Skeletal muscle tissue (tissue), 3 donors: ENCODE measurements at regions not wholly inside any gene's neighbourhood (a gene's known extent, or its start where the extent isn't known, plus 50 kb on each side); places are given as distances from the start of the nearest gene placed in this dataset.

Experiments used
- H3K27ac ChIP-seq: one replicate; pipeline ENCODE4 v1.7.0; 2013; ENCODE audit warnings: mild to moderate bottlenecking, low read depth, low read length, inconsistent platforms
- H3K27me3 ChIP-seq, 3 donors: one replicate each; pipeline ENCODE4 v1.7.0; 2013; ENCODE audit warnings: low read length in 3 of 3; ENCODE audit not compliant: control insufficient read depth in 3 of 3, insufficient read depth in 3 of 3
- H3K36me3 ChIP-seq, 3 donors: one replicate each; pipeline ENCODE4 v1.7.0; 2013; ENCODE audit warnings: low read length in 3 of 3; ENCODE audit not compliant: control insufficient read depth in 3 of 3, insufficient read depth in 3 of 3
- H3K4me1 ChIP-seq, 3 donors: one replicate each; pipeline ENCODE4 v1.7.0; 2013; ENCODE audit warnings: low read length in 3 of 3, mild to moderate bottlenecking in 3 of 3; ENCODE audit not compliant: control insufficient read depth in 3 of 3, insufficient read depth in 3 of 3
- H3K4me3 ChIP-seq, 3 donors: one replicate each; pipeline ENCODE4 v1.7.0; 2013; ENCODE audit warnings: low read length in 3 of 3
- H3K9ac ChIP-seq, 3 donors: one replicate each; pipeline ENCODE4 v1.7.0; 2013; ENCODE audit warnings: low read length in 3 of 3, mild to moderate bottlenecking in 3 of 3, moderate library complexity in 2 of 3, low read depth in 1 of 3
- H3K9me3 ChIP-seq, 3 donors: one replicate each; pipeline ENCODE4 v1.7.0; 2013; ENCODE audit warnings: low read length in 3 of 3; ENCODE audit not compliant: control insufficient read depth in 3 of 3
- donor health status: Osteomylitis.

GRCh38 chr15:87135109-87135508, 1055.4 kb downstream of the AGBL1 start:
- no peaks in the 10 kb centered on the region for H3K27me3 ChIP-seq
- H3K9ac ChIP-seq, result no peak overlapping the region
- H3K9me3 ChIP-seq, result no peaks in the 10 kb centered on the region
- no peaks in the 10 kb centered on the region for H3K4me1 ChIP-seq
- H3K27ac ChIP-seq, result no peak overlapping the region
- no peaks in the 10 kb centered on the region for H3K36me3 ChIP-seq
- no peak overlapping the region for H3K4me3 ChIP-seq

GRCh38 chr15:87133704-87134103, 1054.0 kb downstream of the AGBL1 start:
- H3K4me1 ChIP-seq, result no peaks in the 10 kb centered on the region
- H3K27ac ChIP-seq, result no peak overlapping the region
- H3K27me3 ChIP-seq, result no peaks in the 10 kb centered on the region
- H3K9me3 ChIP-seq, result no peaks in the 10 kb centered on the region
- H3K9ac ChIP-seq, result no peak overlapping the region
- no peak overlapping the region for H3K4me3 ChIP-seq
- H3K36me3 ChIP-seq, result no peaks in the 10 kb centered on the region

- Histone ChIP-seq H3K9ac (no peak overlapping the region), H3K27ac (no peak overlapping the region), H3K9me3 (no peaks in the 10 kb centered on the region), H3K27me3 (no peaks in the 10 kb centered on the region), H3K4me3 (no peak overlapping the region), H3K4me1 (no peaks in the 10 kb centered on the region), H3K36me3 (no peaks in the 10 kb centered on the region)
These were observed 1051.4 kb downstream of the AGBL1 start for GRCh38 chr15:87131067-87131466.

- no peaks in the 10 kb centered on the region for H3K27me3 ChIP-seq
- H3K4me1 ChIP-seq, result no peaks in the 10 kb centered on the region
- H3K9ac ChIP-seq, result no peak overlapping the region
- H3K4me3 ChIP-seq, result no peak overlapping the region
- H3K27ac ChIP-seq, result no peak overlapping the region
- no peaks in the 10 kb centered on the region for H3K9me3 ChIP-seq
- H3K36me3 ChIP-seq, result no peaks in the 10 kb centered on the region
These were observed 1050.2 kb downstream of the AGBL1 start for GRCh38 chr15:87129916-87130315.

GRCh38 chr15:87123676-87124382, 1044.2 kb downstream of the AGBL1 start:
- no peaks in the 10 kb centered on the region for H3K36me3 ChIP-seq
- H3K4me1 ChIP-seq, result no peaks in the 10 kb centered on the region
- no peak overlapping the region for H3K4me3 ChIP-seq
- H3K27me3 ChIP-seq, result no peaks in the 10 kb centered on the region
- H3K9me3 ChIP-seq, result no peaks in the 10 kb centered on the region
- no peak overlapping the region for H3K9ac ChIP-seq
- H3K27ac ChIP-seq, result no peak overlapping the region

GRCh38 chr15:87121336-87121735, 1041.7 kb downstream of the AGBL1 start:
- H3K36me3 ChIP-seq, result no peaks in the 10 kb centered on the region
- H3K27me3 ChIP-seq, result no peaks in the 10 kb centered on the region
- H3K4me3 ChIP-seq, result no peak overlapping the region
- no peak overlapping the region for H3K27ac ChIP-seq
- no peaks in the 10 kb centered on the region for H3K4me1 ChIP-seq
- H3K9me3 ChIP-seq, result no peaks in the 10 kb centered on the region
- no peak overlapping the region for H3K9ac ChIP-seq

- no peak overlapping the region for H3K4me3 ChIP-seq
- no peaks in the 10 kb centered on the region for H3K27me3 ChIP-seq
- H3K27ac ChIP-seq, result no peak overlapping the region
- H3K9ac ChIP-seq, result no peak overlapping the region
- H3K9me3 ChIP-seq, result no peaks in the 10 kb centered on the region
- no peaks in the 10 kb centered on the region for H3K36me3 ChIP-seq
- H3K4me1 ChIP-seq, result no peaks in the 10 kb centered on the region
These were observed 1040.9 kb downstream of the AGBL1 start for GRCh38 chr15:87120555-87120954.

GRCh38 chr15:87118846-87119245, 1039.2 kb downstream of the AGBL1 start:
- no peak overlapping the region for H3K27ac ChIP-seq
- no peaks in the 10 kb centered on the region for H3K27me3 ChIP-seq
- no peaks in the 10 kb centered on the region for H3K36me3 ChIP-seq
- no peaks in the 10 kb centered on the region for H3K9me3 ChIP-seq
- H3K4me3 ChIP-seq, result no peak overlapping the region
- no peak overlapping the region for H3K9ac ChIP-seq
- no peaks in the 10 kb centered on the region for H3K4me1 ChIP-seq

GRCh38 chr15:87118435-87118834, 1038.8 kb downstream of the AGBL1 start:
- H3K9ac ChIP-seq, result no peak overlapping the region
- no peaks in the 10 kb centered on the region for H3K4me1 ChIP-seq
- no peak overlapping the region for H3K4me3 ChIP-seq

GRCh38 chr15:87115795-87116194, 1036.1 kb downstream of the AGBL1 start:
- Histone ChIP-seq H3K9me3 (no peaks in the 10 kb centered on the region), H3K4me1 (no peaks in the 10 kb centered on the region), H3K27me3 (no peaks in the 10 kb centered on the region), H3K4me3 (no peak overlapping the region), H3K36me3 (no peaks in the 10 kb centered on the region), H3K27ac (no peak overlapping the region), H3K9ac (no peak overlapping the region)

More at GRCh38 chr15:87118435-87118834, 1038.8 kb downstream of the AGBL1 start:
- Histone ChIP-seq H3K9me3 (no peaks in the 10 kb centered on the region), H3K27me3 (no peaks in the 10 kb centered on the region), H3K27ac (no peak overlapping the region), H3K36me3 (no peaks in the 10 kb centered on the region)
